Spinal cord (tissue), 9 donors: ENCODE measurements at regions not wholly inside any gene's neighbourhood (a gene's known extent, or its start where the extent isn't known, plus 50 kb on each side); places are given as distances from the start of the nearest gene placed in this dataset.
A peak's percentile ranks its signal among the peaks of the same experiment; 100 is the strongest.

Experiments used
- DNase-seq, 6 donors: peaks; one replicate each; pipeline versions ENCODE4 v3.0.0 to v3.0.0-alpha.2; 2013 to 2015; ENCODE audit warnings: low spot score in 6 of 6, low read depth in 4 of 6
- H3K27ac ChIP-seq: one replicate; pipeline ENCODE4 v1.5.1; 2013; ENCODE audit warnings: low read depth, low read length, control low read depth
- H3K27me3 ChIP-seq: one replicate; pipeline ENCODE4 v1.6.1; 2013; ENCODE audit warnings: low read length; ENCODE audit not compliant: control insufficient read depth, insufficient read depth
- H3K36me3 ChIP-seq: one replicate; pipeline ENCODE4 v1.6.1; 2013; ENCODE audit warnings: low read length; ENCODE audit not compliant: control insufficient read depth, insufficient read depth
- H3K4me1 ChIP-seq: one replicate; pipeline ENCODE4 v1.6.1; 2013; ENCODE audit warnings: low read length; ENCODE audit not compliant: control insufficient read depth, insufficient read depth
- H3K4me3 ChIP-seq: one replicate; pipeline ENCODE4 v1.5.1; 2013; ENCODE audit warnings: low read depth, low read length, control low read depth
- H3K9me3 ChIP-seq: one replicate; pipeline ENCODE4 v1.6.1; 2013; ENCODE audit warnings: low read length; ENCODE audit not compliant: control insufficient read depth, insufficient read depth
- WGBS: methylation state at CpG from one replicate; pipeline ENCODE4 v1.1.5; 2013; ENCODE audit warnings: missing lambda C conversion rate; ENCODE audit not compliant: insufficient coverage; 5-methylcytosine and 5-hydroxymethylcytosine counted together
- donor health status: healthy.

DNA sequence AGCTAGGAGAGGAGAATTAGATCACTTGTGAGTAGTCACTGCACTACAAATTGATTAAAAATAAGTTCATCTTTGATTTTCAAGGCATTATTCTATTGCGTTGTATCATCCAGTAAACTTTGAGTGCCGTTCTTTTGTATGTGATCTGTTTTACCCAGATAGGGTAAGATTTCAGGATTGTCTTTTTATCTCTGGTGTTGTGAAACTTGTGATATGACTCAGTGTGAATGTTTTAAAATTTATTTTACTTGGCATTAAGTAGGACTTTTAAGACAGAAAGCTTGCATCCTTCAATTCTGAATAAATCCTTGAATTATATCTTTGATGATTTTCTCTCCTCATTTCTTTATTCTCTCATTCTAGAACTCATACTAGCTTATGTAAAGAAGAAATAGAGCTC is 93.3 kb upstream of the ADAMTS5 start:
- WGBS: no CpG with 5 or more reads among the region's 2 CpGs
- DNase-seq: no peak

DNA sequence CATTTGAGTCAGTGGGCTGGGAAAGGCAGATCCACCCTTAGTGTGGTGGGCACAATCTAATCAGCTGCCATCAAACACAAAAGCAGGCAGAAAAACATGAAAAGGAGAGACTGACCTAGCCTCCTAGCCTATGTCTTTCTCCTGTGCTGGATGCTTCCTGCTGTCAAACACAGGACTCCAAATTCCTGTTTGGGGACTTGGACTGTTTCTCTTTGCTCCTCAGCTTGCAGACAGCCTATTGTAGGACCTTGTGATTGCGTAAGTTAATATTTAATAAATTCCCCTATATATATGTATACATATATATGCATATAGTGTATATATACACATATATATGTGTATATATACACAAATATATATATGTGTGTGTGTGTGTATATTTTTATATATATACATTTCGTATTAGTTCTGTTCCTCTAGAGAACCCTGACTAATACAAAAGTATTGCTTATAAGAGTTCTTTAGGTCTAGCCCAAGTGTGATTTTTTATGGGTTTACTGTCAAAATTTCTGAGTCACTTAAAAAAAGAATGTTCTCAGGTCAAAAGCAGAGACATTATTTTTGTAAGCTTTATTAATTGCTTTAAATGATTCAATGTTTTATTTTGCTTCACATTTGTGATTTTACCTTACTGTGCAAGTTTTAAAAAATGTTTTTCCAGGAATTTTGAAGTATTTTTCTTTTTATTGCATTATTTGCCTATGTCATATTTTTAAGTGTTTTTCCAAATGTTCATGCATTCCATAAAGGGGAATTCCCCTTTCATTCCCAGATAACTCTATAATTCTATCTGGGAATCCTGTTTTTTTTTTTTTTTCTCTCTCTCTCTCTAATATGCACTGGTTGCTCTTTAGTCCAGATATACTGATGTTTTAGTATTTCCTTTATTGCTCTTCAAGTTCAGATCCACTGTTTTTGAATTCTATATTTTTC is 92.1 kb upstream of the ADAMTS5 start:
- Histone ChIP-seq H3K4me1 (no peaks in the 10 kb centered on the region), H3K36me3 (no peaks in the 10 kb centered on the region), H3K27ac (no peak overlapping the region), H3K4me3 (no peak overlapping the region), H3K9me3 (peaks cover 2% of the 10 kb centered on the region), H3K27me3 (no peaks in the 10 kb centered on the region)
- no peak for DNase-seq
- WGBS: no CpG with 5 or more reads among the region's 2 CpGs

More for the DNA sequence above, 93.3 kb upstream of the ADAMTS5 start:
- Histone ChIP-seq H3K4me3 (no peak overlapping the region), H3K4me1 (no peaks in the 10 kb centered on the region), H3K27ac (no peak overlapping the region), H3K27me3 (no peaks in the 10 kb centered on the region), H3K9me3 (peaks cover 2% of the 10 kb centered on the region), H3K36me3 (no peaks in the 10 kb centered on the region)

DNA sequence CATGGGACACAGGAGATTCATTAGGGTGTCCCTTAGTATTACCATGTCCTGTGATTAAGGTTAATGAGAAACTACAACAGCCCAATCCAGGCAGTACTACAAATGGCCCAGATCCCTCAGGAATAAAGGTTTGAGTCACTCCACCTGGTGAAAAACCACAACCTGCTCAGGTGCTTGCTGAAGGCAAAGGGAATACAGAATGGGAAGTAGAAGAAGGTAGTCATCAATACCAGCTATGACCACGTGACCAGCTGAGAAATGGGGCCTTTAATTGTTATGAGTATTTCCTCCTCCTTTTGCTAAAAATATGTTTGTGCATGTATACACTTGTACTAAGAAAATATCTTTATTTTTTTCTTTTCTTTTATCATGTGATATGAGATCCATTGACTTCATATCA is 91.1 kb upstream of the ADAMTS5 start:
- DNase-seq: no peak
- H3K36me3 ChIP-seq: no peaks in the 10 kb centered on the region
- peaks cover 2% of the 10 kb centered on the region for H3K9me3 ChIP-seq
- H3K4me1 ChIP-seq: no peaks in the 10 kb centered on the region
- no peaks in the 10 kb centered on the region for H3K27me3 ChIP-seq
- no peak overlapping the region for H3K4me3 ChIP-seq
- no CpG with 5 or more reads among the region's 1 CpG for WGBS
- no peak overlapping the region for H3K27ac ChIP-seq

DNA sequence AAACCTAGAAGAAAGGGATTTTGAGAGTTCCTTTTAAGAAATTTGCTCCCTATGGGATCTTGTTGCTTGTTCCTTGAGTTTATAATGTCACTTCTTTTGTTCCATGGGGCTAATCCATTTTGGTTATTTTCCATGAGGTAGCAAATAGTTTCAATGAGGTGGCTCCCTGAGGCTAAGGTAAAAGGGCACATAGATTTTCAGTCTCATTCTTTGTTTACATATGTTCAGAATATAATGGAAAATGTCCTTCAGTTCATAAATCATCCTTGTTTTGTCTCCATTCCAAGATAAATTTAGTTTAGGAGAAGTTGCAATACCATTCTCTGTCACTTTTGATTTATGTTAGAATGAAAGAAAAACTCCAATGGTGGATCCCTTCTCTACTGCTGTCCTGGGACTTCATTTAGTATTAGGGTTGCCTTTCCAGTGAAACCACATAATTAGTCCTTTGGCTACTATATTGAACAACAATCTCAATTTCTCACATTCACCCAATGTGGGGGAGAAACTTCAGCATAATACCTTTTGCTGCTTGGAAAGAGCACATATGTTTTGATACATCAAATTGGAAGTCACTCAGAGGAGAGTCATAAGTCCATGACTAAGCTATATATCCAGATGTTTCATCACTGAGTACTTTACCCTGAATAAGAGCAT is 80.9 kb upstream of the ADAMTS5 start:
- Histone ChIP-seq H3K27me3 (no peaks in the 10 kb centered on the region), H3K36me3 (no peaks in the 10 kb centered on the region), H3K4me3 (no peak overlapping the region), H3K27ac (no peak overlapping the region), H3K9me3 (no peaks in the 10 kb centered on the region), H3K4me1 (no peaks in the 10 kb centered on the region)
- no peak for DNase-seq

DNA sequence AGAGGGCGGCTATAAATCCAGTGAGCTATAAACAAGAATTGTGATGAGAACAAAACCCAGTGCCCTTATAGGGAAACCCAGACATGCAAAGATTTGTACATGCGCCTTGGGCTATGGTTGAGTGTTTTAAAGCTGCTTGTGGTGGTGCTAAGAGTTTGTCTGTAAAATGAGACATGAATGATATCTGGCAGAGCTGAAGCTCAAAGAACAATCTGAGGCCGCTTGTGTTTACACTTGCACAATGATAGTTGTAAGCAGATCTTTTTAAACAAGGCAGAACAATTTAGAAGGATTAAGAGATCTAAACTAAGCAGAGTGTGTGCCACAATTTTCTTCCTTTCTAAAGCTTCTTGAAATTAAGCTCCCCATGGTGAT is 80.4 kb upstream of the ADAMTS5 start:
- no peaks in the 10 kb centered on the region for H3K9me3 ChIP-seq
- no peaks in the 10 kb centered on the region for H3K4me1 ChIP-seq
- DNase-seq: peak in 1 of 6 donors; percentile 43
- H3K4me3 ChIP-seq: no peak overlapping the region
- no peaks in the 10 kb centered on the region for H3K36me3 ChIP-seq
- H3K27me3 ChIP-seq: no peaks in the 10 kb centered on the region
- no peak overlapping the region for H3K27ac ChIP-seq
- WGBS: 75% methylated on average over 3 of the region's 3 CpGs

DNA sequence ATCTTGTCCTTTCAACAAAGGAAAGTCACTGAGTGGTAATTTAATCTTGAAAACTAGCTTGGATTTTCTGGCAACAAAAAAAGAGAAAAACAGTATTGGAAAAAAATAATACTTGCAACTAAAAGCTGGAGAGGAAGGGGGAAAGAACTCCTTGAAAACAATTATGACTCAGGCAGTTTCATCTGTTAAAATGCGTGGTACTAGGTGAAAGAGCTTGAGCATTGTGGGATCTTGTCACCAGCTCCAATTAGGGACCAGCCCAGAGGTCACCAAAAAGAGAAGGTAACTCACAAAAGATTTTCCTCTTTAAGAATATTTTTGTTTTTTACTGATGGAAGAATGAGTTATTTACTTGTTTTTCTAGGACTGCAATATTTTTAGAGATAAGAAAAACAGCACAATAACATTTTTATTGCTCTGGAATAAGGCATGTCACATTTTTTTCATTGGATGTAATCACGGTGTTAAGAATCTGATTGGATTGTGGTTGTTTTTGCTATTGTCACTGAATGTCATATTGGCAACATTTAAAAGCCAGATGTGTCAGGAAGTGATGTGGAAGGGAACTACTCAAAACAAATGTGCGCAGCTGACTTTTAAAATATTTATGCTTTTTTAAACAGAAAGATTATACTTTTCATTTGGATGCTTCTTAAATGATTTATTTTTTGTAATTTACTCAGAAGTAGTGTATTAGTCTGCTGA is 78.5 kb upstream of the ADAMTS5 start:
- no peak for DNase-seq
- no peaks in the 10 kb centered on the region for H3K4me1 ChIP-seq
- WGBS: 100% methylated on average over 1 of the region's 3 CpGs
- H3K4me3 ChIP-seq: no peak overlapping the region
- H3K27ac ChIP-seq: no peak overlapping the region
- no peaks in the 10 kb centered on the region for H3K9me3 ChIP-seq
- H3K36me3 ChIP-seq: no peaks in the 10 kb centered on the region
- no peaks in the 10 kb centered on the region for H3K27me3 ChIP-seq

DNA sequence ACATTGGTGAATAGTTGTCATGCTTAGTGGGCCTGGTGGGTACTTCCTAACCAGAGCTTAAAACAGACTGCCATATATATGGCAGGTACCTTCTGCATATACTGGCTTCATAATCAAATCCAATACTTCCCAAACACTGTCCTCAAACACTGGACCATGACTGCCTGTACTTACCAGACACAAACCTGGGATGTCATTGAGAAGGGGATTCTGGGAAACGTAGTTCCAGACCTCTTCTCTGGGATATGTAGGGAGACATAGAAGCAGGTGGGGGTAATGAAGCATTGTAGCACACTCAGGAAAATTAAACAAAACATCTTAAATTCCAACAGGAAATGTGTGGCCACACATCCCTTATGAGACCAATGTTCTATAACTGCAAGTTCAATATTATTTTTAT is 76.5 kb upstream of the ADAMTS5 start:
- H3K36me3 ChIP-seq: no peaks in the 10 kb centered on the region
- WGBS: no CpG with 5 or more reads among the region's 1 CpG
- no peaks in the 10 kb centered on the region for H3K4me1 ChIP-seq
- no peak overlapping the region for H3K4me3 ChIP-seq
- DNase-seq: no peak
- H3K27ac ChIP-seq: no peak overlapping the region
- H3K9me3 ChIP-seq: no peaks in the 10 kb centered on the region
- no peaks in the 10 kb centered on the region for H3K27me3 ChIP-seq

DNA sequence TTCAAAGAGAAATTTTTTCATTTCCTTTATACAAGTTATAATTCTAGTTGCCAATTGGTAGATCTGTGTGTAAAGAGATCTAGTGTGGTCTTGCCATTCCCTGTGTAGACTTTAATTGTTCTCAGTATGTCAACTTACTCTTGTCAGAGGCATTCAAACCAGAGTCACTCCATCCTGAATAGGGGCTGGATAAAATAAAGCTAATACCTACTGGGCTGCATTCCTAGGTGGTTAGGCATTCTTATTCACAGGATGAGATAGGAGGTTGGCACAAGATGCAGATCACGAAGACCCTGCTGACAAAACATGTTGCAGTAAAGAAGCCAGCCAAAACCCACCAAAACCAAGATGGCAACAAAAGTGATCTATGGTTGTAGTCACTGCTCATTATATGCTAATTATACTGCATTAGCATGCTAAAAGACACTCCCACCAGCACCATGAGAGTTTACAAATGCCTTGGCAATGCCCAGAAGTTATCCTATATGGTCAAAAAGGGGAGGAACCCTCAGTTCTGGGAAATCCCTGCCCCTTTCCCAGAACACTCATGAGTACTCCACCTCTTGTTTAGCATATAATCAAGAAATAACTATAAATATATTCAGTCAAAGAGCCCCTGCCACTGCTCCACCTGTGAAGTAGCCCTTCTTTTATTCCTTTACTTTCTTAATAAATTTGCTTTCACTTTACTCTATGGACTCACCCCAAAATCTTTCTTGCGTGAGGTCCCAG is 74.0 kb upstream of the ADAMTS5 start:
- Histone ChIP-seq H3K36me3 (no peaks in the 10 kb centered on the region), H3K4me1 (no peaks in the 10 kb centered on the region), H3K9me3 (no peaks in the 10 kb centered on the region), H3K27me3 (no peaks in the 10 kb centered on the region), H3K4me3 (no peak overlapping the region), H3K27ac (no peak overlapping the region)
- no peak for DNase-seq
- 100% methylated on average over 1 of the region's 2 CpGs for WGBS

DNA sequence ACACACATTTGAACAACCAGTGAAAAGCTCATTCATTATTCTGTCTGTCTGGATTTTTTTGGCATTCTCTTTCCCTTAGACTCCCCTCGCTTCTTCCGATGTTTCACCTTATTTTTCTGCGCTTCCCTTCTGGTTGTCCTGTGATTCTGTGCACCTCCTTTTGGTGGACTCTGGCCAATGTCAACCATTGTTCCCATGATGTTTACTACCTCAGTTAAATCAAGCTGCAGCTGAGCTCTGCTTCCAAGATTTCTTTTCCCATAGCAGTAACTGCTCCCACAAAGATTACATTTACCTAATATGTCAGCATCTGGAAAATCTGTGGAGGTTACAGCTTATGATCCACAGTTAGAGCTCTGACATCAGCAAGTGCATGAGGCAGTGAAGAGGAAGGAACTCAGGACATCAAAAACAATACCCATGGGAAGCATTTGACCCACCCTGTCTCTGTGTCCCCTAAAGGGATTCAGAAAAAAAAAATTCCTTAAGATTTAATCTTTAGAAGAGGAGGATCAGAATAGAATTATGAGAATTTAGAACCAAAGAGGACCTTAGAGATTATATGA is 69.9 kb upstream of the ADAMTS5 start:
- Histone ChIP-seq H3K27ac (no peak overlapping the region), H3K27me3 (no peaks in the 10 kb centered on the region), H3K9me3 (no peaks in the 10 kb centered on the region), H3K36me3 (no peaks in the 10 kb centered on the region), H3K4me3 (no peak overlapping the region), H3K4me1 (no peaks in the 10 kb centered on the region)
- peak in 2 of 6 donors; percentile 9 to 16 for DNase-seq
- WGBS: 61% methylated on average over 3 of the region's 3 CpGs
